ENCODE measurements at regions not wholly inside any gene's neighbourhood (a gene's known extent, or its start where the extent isn't known, plus 50 kb on each side); places are given as distances from the start of the nearest gene placed in this dataset.

DNA sequence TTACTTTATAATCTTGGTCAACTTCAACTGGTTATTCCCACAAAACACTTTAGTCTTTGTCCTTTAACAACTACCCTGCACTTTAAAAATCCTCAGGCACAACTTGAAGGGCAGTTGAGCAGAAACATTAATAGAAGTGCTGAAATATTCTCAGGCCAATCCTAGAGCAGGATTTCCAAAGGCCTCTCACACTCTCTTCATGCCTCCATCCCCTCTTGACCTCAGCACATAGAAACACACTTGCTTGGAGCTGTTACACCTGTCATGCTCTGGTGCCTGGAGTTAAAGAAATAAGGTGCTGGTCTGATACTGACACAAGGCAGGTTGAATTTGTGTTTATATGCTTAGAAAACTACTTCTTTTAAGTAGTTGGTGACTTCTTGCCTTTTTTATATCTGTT is 618.8 kb upstream of the POU3F2 start:
- H3K4me3 ChIP-seq (ENCODE audit: low read depth, low read length): no peak overlapping the region
- H3K9me3 ChIP-seq (ENCODE audit: control insufficient read depth, insufficient read depth, low read length): no peaks in the 10 kb centered on the region
- H3K36me3 ChIP-seq (ENCODE audit: control insufficient read depth, insufficient read depth, low read length): no peaks in the 10 kb centered on the region
- H3K4me1 ChIP-seq (ENCODE audit: control insufficient read depth, insufficient read depth, low read length): no peaks in the 10 kb centered on the region
- no peaks in the 10 kb centered on the region for H3K27me3 ChIP-seq (ENCODE audit: control insufficient read depth, insufficient read depth, low read length)
- H3K27ac ChIP-seq (ENCODE audit: low read depth, low read length): no peak overlapping the region
- DNase-seq (ENCODE audit: low read depth in 4 of 6, low spot score in 6 of 6): no peak

GRCh38 chr6:98230250-98230649 is 604.1 kb upstream of the POU3F2 start:
- Histone ChIP-seq H3K4me1 (ENCODE audit: control insufficient read depth, insufficient read depth, low read length) (no peaks in the 10 kb centered on the region), H3K9me3 (ENCODE audit: control insufficient read depth, insufficient read depth, low read length) (no peaks in the 10 kb centered on the region), H3K27me3 (ENCODE audit: control insufficient read depth, insufficient read depth, low read length) (no peaks in the 10 kb centered on the region), H3K27ac (ENCODE audit: low read depth, low read length) (no peak overlapping the region), H3K4me3 (ENCODE audit: low read depth, low read length) (no peak overlapping the region), H3K36me3 (ENCODE audit: control insufficient read depth, insufficient read depth, low read length) (no peaks in the 10 kb centered on the region)
- peak in 3 of 6 donors; percentile 2 to 90 (median 7) for DNase-seq (ENCODE audit: low read depth in 4 of 6, low spot score in 6 of 6)
- WGBS (ENCODE audit: insufficient coverage): no CpG with 5 or more reads among the region's 1 CpG

GRCh38 chr6:98239057-98239456 is 595.3 kb upstream of the POU3F2 start:
- H3K36me3 ChIP-seq (ENCODE audit: control insufficient read depth, insufficient read depth, low read length): no peaks in the 10 kb centered on the region
- no peaks in the 10 kb centered on the region for H3K9me3 ChIP-seq (ENCODE audit: control insufficient read depth, insufficient read depth, low read length)
- no peak for DNase-seq (ENCODE audit: low read depth in 4 of 6, low spot score in 6 of 6)
- H3K27ac ChIP-seq (ENCODE audit: low read depth, low read length): no peak overlapping the region
- H3K4me3 ChIP-seq (ENCODE audit: low read depth, low read length): no peak overlapping the region
- no peaks in the 10 kb centered on the region for H3K4me1 ChIP-seq (ENCODE audit: control insufficient read depth, insufficient read depth, low read length)
- no CpG with 5 or more reads among the region's 3 CpGs for WGBS (ENCODE audit: insufficient coverage)
- no peaks in the 10 kb centered on the region for H3K27me3 ChIP-seq (ENCODE audit: control insufficient read depth, insufficient read depth, low read length)

- Histone ChIP-seq H3K4me1 (ENCODE audit: control insufficient read depth, insufficient read depth, low read length) (no peaks in the 10 kb centered on the region), H3K27ac (ENCODE audit: low read depth, low read length) (no peak overlapping the region), H3K36me3 (ENCODE audit: control insufficient read depth, insufficient read depth, low read length) (no peaks in the 10 kb centered on the region), H3K4me3 (ENCODE audit: low read depth, low read length) (no peak overlapping the region), H3K9me3 (ENCODE audit: control insufficient read depth, insufficient read depth, low read length) (no peaks in the 10 kb centered on the region), H3K27me3 (ENCODE audit: control insufficient read depth, insufficient read depth, low read length) (no peaks in the 10 kb centered on the region)
- WGBS (ENCODE audit: insufficient coverage): 100% methylated on average over 1 of the region's 1 CpG
- peak in 1 of 6 donors; percentile 5 for DNase-seq (ENCODE audit: low read depth in 4 of 6, low spot score in 6 of 6)
Observed at GRCh38 chr6:98241630-98242029, 592.7 kb upstream of the POU3F2 start.

DNA sequence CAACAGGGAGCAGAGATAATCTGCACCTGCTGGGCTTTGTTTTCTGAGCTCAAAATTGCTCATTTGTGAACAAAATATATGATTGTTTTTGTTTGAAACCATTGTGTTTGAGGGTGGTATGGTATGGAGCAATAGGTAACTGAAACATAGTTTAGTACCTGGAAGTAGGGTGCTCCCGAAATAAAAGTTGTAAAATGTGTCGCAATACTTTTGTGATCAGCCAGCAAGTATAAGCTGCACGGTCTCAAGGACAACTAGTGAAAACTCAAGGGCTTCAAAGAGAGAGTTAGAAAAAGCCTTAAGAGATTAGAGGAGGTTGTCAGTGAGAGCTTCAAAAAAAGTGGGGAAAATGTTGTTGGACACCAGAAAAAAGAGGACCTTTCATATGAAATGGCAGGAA is 579.8 kb upstream of the POU3F2 start:
- WGBS (ENCODE audit: insufficient coverage): 97% methylated on average over 3 of the region's 3 CpGs
- Histone ChIP-seq H3K27me3 (ENCODE audit: control insufficient read depth, insufficient read depth, low read length) (no peaks in the 10 kb centered on the region), H3K36me3 (ENCODE audit: control insufficient read depth, insufficient read depth, low read length) (no peaks in the 10 kb centered on the region), H3K27ac (ENCODE audit: low read depth, low read length) (no peak overlapping the region), H3K4me1 (ENCODE audit: control insufficient read depth, insufficient read depth, low read length) (no peaks in the 10 kb centered on the region), H3K9me3 (ENCODE audit: control insufficient read depth, insufficient read depth, low read length) (no peaks in the 10 kb centered on the region), H3K4me3 (ENCODE audit: low read depth, low read length) (no peak overlapping the region)
- no peak for DNase-seq (ENCODE audit: low read depth in 4 of 6, low spot score in 6 of 6)

DNA sequence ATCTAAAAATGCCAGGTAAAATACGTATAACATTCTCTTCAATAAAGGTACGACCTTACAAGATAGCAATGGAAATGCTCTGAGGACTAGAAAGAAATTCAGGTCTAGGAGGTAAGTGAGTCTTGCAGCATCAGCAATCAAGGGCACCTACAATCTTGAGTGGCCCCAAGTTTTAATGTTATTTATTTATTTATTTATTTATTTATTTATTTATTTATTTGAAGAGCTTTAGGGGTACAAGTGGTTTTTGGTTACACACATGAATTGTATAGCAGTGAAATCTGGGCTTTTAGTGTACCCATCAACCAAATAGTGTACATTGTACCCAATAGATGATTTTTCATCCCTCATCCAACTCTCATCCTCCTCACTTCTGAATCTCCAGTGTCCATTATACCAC is 574.0 kb upstream of the POU3F2 start:
- no peak overlapping the region for H3K27ac ChIP-seq (ENCODE audit: low read depth, low read length)
- DNase-seq (ENCODE audit: low read depth in 4 of 6, low spot score in 6 of 6): no peak

GRCh38 chr6:98272060-98272459 is 562.3 kb upstream of the POU3F2 start:
- no peak overlapping the region for H3K4me3 ChIP-seq (ENCODE audit: low read depth, low read length)
- peak in 2 of 6 donors; percentile 40 to 80 for DNase-seq (ENCODE audit: low read depth in 4 of 6, low spot score in 6 of 6)
- WGBS (ENCODE audit: insufficient coverage): 48% methylated on average over 8 of the region's 8 CpGs
- H3K9me3 ChIP-seq (ENCODE audit: control insufficient read depth, insufficient read depth, low read length): no peaks in the 10 kb centered on the region
- H3K36me3 ChIP-seq (ENCODE audit: control insufficient read depth, insufficient read depth, low read length): no peaks in the 10 kb centered on the region
- no peaks in the 10 kb centered on the region for H3K27me3 ChIP-seq (ENCODE audit: control insufficient read depth, insufficient read depth, low read length)
- H3K27ac ChIP-seq (ENCODE audit: low read depth, low read length): no peak overlapping the region
- H3K4me1 ChIP-seq (ENCODE audit: control insufficient read depth, insufficient read depth, low read length): no peaks in the 10 kb centered on the region

More for the DNA sequence above, 574.0 kb upstream of the POU3F2 start:
- no CpG with 5 or more reads among the region's 2 CpGs for WGBS (ENCODE audit: insufficient coverage)
- Histone ChIP-seq H3K36me3 (ENCODE audit: control insufficient read depth, insufficient read depth, low read length) (no peaks in the 10 kb centered on the region), H3K27me3 (ENCODE audit: control insufficient read depth, insufficient read depth, low read length) (no peaks in the 10 kb centered on the region), H3K9me3 (ENCODE audit: control insufficient read depth, insufficient read depth, low read length) (no peaks in the 10 kb centered on the region), H3K4me3 (ENCODE audit: low read depth, low read length) (no peak overlapping the region), H3K4me1 (ENCODE audit: control insufficient read depth, insufficient read depth, low read length) (no peaks in the 10 kb centered on the region)

DNA sequence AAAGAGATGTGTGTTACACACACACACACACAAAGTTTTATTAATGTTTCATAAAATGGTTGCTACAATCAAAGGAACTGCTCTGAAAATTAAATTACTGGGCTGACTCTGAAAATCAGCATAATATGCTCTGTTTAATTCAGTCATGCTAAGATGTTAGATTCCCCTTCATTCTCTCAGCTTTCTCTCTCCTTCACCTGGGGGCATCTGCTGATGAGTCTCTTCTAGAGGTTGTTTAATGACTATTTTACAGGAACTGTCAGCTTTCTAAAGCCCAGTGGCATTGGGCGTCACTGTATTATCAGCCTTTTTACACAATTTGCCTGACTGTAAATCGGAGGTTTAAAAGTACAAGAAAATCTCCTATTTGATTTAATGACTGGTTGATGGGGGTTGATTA is 559.7 kb upstream of the POU3F2 start:
- Histone ChIP-seq H3K36me3 (ENCODE audit: control insufficient read depth, insufficient read depth, low read length) (no peaks in the 10 kb centered on the region), H3K27ac (ENCODE audit: low read depth, low read length) (no peak overlapping the region), H3K4me1 (ENCODE audit: control insufficient read depth, insufficient read depth, low read length) (no peaks in the 10 kb centered on the region), H3K9me3 (ENCODE audit: control insufficient read depth, insufficient read depth, low read length) (no peaks in the 10 kb centered on the region), H3K4me3 (ENCODE audit: low read depth, low read length) (no peak overlapping the region), H3K27me3 (ENCODE audit: control insufficient read depth, insufficient read depth, low read length) (no peaks in the 10 kb centered on the region)
- no CpG with 5 or more reads among the region's 2 CpGs for WGBS (ENCODE audit: insufficient coverage)
- DNase-seq (ENCODE audit: low read depth in 4 of 6, low spot score in 6 of 6): peak in 1 of 6 donors; percentile 21

DNA sequence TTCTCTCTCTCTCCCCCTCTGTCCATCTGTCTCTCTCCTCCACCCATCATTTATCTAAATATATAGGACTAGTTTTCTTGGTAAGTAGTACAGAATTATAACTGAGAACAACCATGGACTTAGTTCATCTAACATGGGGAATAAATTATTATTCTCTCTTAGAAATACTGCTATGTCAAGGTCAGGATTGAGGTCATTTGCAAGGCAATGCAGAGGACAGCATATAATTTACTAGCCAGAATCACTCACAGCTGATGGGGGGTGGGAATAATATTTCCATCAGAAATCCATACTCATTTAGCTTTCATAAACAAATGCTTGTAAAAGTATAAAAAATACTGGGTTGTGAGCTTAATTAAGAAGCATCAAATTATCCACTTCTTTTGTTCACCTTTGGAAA is 553.9 kb upstream of the POU3F2 start:
- DNase-seq (ENCODE audit: low read depth in 4 of 6, low spot score in 6 of 6): no peak
- Histone ChIP-seq H3K36me3 (ENCODE audit: control insufficient read depth, insufficient read depth, low read length) (no peaks in the 10 kb centered on the region), H3K27ac (ENCODE audit: low read depth, low read length) (no peak overlapping the region), H3K27me3 (ENCODE audit: control insufficient read depth, insufficient read depth, low read length) (no peaks in the 10 kb centered on the region), H3K4me1 (ENCODE audit: control insufficient read depth, insufficient read depth, low read length) (no peaks in the 10 kb centered on the region), H3K9me3 (ENCODE audit: control insufficient read depth, insufficient read depth, low read length) (no peaks in the 10 kb centered on the region), H3K4me3 (ENCODE audit: low read depth, low read length) (no peak overlapping the region)

GRCh38 chr6:98286620-98287019 is 547.8 kb upstream of the POU3F2 start:
- DNase-seq (ENCODE audit: low read depth in 4 of 6, low spot score in 6 of 6): no peak
- WGBS (ENCODE audit: insufficient coverage): no CpG with 5 or more reads among the region's 3 CpGs
- Histone ChIP-seq H3K36me3 (ENCODE audit: control insufficient read depth, insufficient read depth, low read length) (no peaks in the 10 kb centered on the region), H3K27me3 (ENCODE audit: control insufficient read depth, insufficient read depth, low read length) (no peaks in the 10 kb centered on the region), H3K4me1 (ENCODE audit: control insufficient read depth, insufficient read depth, low read length) (no peaks in the 10 kb centered on the region), H3K27ac (ENCODE audit: low read depth, low read length) (no peak overlapping the region), H3K9me3 (ENCODE audit: control insufficient read depth, insufficient read depth, low read length) (no peaks in the 10 kb centered on the region), H3K4me3 (ENCODE audit: low read depth, low read length) (no peak overlapping the region)

Measured in spinal cord (tissue), 9 donors.